ENCODE measurements at regions not wholly inside any gene's neighbourhood (a gene's known extent, or its start where the extent isn't known, plus 50 kb on each side); places are given as distances from the start of the nearest gene placed in this dataset.

GRCh38 chr4:157587681-157588423, 367.3 kb downstream of the GRIA2 start:
- no peaks in the 10 kb centered on the region for H3K9me3 ChIP-seq
- no peak overlapping the region for H3K4me3 ChIP-seq
- no peaks in the 10 kb centered on the region for H3K4me1 ChIP-seq
- DNase-seq (no peak), ATAC-seq (ENCODE audit: low FRiP score in 2 of 2) (no peak)
- no peaks in the 10 kb centered on the region for H3K27me3 ChIP-seq
- H3K36me3 ChIP-seq = no peaks in the 10 kb centered on the region
- TF ChIP-seq CTCF (IDR thresholded peaks at IDR 0.05) = no peak
- TF ChIP-seq POLR2A (IDR thresholded peaks at IDR 0.05) = no peak
- TF ChIP-seq POLR2AphosphoS5 (IDR thresholded peaks at IDR 0.05) = no peak
- no peak for TF ChIP-seq EP300 (IDR thresholded peaks at IDR 0.05)
- H3K27ac ChIP-seq = no peak overlapping the region
- WGBS, 2 donors = 86 to 89% methylated on average over 5 of the region's 5 CpGs

GRCh38 chr4:157582141-157582540, 361.6 kb downstream of the GRIA2 start:
- DNase-seq (no peak), ATAC-seq (ENCODE audit: low FRiP score in 2 of 2) (no peak)
- H3K4me1 ChIP-seq = no peaks in the 10 kb centered on the region
- no peak overlapping the region for H3K4me3 ChIP-seq
- H3K9me3 ChIP-seq = no peaks in the 10 kb centered on the region
- H3K36me3 ChIP-seq = no peaks in the 10 kb centered on the region
- 92 to 93% methylated on average over 2 of the region's 2 CpGs for WGBS, 2 donors
- no peaks in the 10 kb centered on the region for H3K27me3 ChIP-seq
- no peak overlapping the region for H3K27ac ChIP-seq
- no peak for TF ChIP-seq CTCF (IDR thresholded peaks at IDR 0.05)

GRCh38 chr4:157576671-157577217, 356.2 kb downstream of the GRIA2 start:
- no peaks in the 10 kb centered on the region for H3K9me3 ChIP-seq
- ATAC-seq (ENCODE audit: low FRiP score in 2 of 2) (no peak), DNase-seq (no peak)
- H3K4me3 ChIP-seq = no peak overlapping the region
- 64 to 71% methylated on average over 4 of the region's 4 CpGs for WGBS, 2 donors
- no peaks in the 10 kb centered on the region for H3K4me1 ChIP-seq
- H3K36me3 ChIP-seq = no peaks in the 10 kb centered on the region
- no peaks in the 10 kb centered on the region for H3K27me3 ChIP-seq
- no peak for TF ChIP-seq POLR2A (IDR thresholded peaks at IDR 0.05)
- no peak for TF ChIP-seq POLR2AphosphoS5 (IDR thresholded peaks at IDR 0.05)
- no peak overlapping the region for H3K27ac ChIP-seq

GRCh38 chr4:157575339-157575738, 354.8 kb downstream of the GRIA2 start:
- 93% methylated on average over 8 of the region's 8 CpGs for WGBS, 2 donors
- ATAC-seq (ENCODE audit: low FRiP score in 2 of 2) = peak in 1 of 2 donors; percentile 30
- TF ChIP-seq POLR2A (IDR thresholded peaks at IDR 0.05) = no peak
- DNase-seq = peak in 1 of 2 donors; percentile 67
- Histone ChIP-seq H3K9me3 (no peaks in the 10 kb centered on the region), H3K36me3 (no peaks in the 10 kb centered on the region), H3K27me3 (no peaks in the 10 kb centered on the region), H3K4me1 (no peaks in the 10 kb centered on the region), H3K4me3 (no peak overlapping the region), H3K27ac (no peak overlapping the region)

- TF ChIP-seq CTCF (IDR thresholded peaks at IDR 0.05) = no peak
- no peak for TF ChIP-seq POLR2AphosphoS5 (IDR thresholded peaks at IDR 0.05)
- no peak for TF ChIP-seq POLR2A (IDR thresholded peaks at IDR 0.05)
- TF ChIP-seq EP300 (IDR thresholded peaks at IDR 0.05) = no peak
- H3K4me1 ChIP-seq = no peaks in the 10 kb centered on the region
- DNase-seq = no peak
- no peaks in the 10 kb centered on the region for H3K9me3 ChIP-seq
- H3K4me3 ChIP-seq = no peak overlapping the region
- H3K36me3 ChIP-seq = no peaks in the 10 kb centered on the region
- H3K27ac ChIP-seq = no peak overlapping the region
- no peaks in the 10 kb centered on the region for H3K27me3 ChIP-seq
- 94 to 98% methylated on average over 3 to 5 of the region's 7 CpGs for WGBS, 2 donors
- ATAC-seq (ENCODE audit: low FRiP score in 2 of 2) = peak in 1 of 2 donors; percentile 62
These were observed 354.1 kb downstream of the GRIA2 start for GRCh38 chr4:157574606-157575005.

- no peak for DNase-seq
- no peak overlapping the region for H3K27ac ChIP-seq
These were observed 352.4 kb downstream of the GRIA2 start for GRCh38 chr4:157572951-157573350.

More at GRCh38 chr4:157572951-157573350, 352.4 kb downstream of the GRIA2 start:
- ATAC-seq (ENCODE audit: low FRiP score in 2 of 2) = no peak
- Histone ChIP-seq H3K36me3 (no peaks in the 10 kb centered on the region), H3K4me3 (no peak overlapping the region), H3K9me3 (no peaks in the 10 kb centered on the region), H3K27me3 (no peaks in the 10 kb centered on the region), H3K4me1 (no peaks in the 10 kb centered on the region)
- WGBS, 2 donors = 51 to 71% methylated on average over 3 of the region's 3 CpGs
- TF ChIP-seq CTCF (IDR thresholded peaks at IDR 0.05) (no peak), POLR2A (IDR thresholded peaks at IDR 0.05) (no peak), POLR2AphosphoS5 (IDR thresholded peaks at IDR 0.05) (no peak), EP300 (IDR thresholded peaks at IDR 0.05) (no peak)

Data from upper lobe of left lung (tissue), 6 donors.